ENCODE measurements at regions not wholly inside any gene's neighbourhood (a gene's known extent, or its start where the extent isn't known, plus 50 kb on each side); places are given as distances from the start of the nearest gene placed in this dataset.

DNA sequence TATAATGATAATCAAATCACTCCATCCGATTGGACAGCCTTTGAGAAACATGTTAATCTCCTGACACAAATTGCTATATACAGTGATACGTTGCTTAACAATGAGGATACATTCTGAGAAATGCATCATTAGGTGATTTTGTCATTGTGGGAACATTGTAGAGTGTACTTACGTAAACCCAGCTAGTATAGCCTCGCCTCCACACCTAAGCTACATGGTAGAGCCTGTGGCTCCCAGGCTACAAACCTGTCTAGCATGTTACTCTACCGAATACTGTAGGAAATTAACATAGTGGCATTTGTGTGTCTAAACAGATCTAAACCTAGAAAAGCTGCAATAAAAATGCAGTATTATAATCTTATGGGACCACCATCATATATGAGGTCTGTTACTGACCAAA is 128.6 kb upstream of the PWP1 start:
- TF ChIP-seq HDGF (IDR thresholded peaks at IDR 0.05; ENCODE audit: borderline replicate concordance) (no peak), BHLHE40 (IDR thresholded peaks at IDR 0.05; ENCODE audit: borderline replicate concordance) (no peak), FOXM1 (IDR thresholded peaks at IDR 0.05; ENCODE audit: borderline replicate concordance) (no peak), ARNT (IDR thresholded peaks at IDR 0.05) (no peak), SP1 (IDR thresholded peaks at IDR 0.05) (no peak), SUZ12 (IDR thresholded peaks at IDR 0.05) (no peak), ZNF384 (IDR thresholded peaks at IDR 0.05) (no peak), LEF1 (IDR thresholded peaks at IDR 0.05; ENCODE audit: borderline replicate concordance) (no peak), FOXA1 (IDR thresholded peaks at IDR 0.05) (no peak), NFRKB (IDR thresholded peaks at IDR 0.05) (no peak), FOXK2 (IDR thresholded peaks at IDR 0.05) (no peak), TARDBP (IDR thresholded peaks at IDR 0.05) (no peak)
- TF ChIP-seq, protein P1, sequence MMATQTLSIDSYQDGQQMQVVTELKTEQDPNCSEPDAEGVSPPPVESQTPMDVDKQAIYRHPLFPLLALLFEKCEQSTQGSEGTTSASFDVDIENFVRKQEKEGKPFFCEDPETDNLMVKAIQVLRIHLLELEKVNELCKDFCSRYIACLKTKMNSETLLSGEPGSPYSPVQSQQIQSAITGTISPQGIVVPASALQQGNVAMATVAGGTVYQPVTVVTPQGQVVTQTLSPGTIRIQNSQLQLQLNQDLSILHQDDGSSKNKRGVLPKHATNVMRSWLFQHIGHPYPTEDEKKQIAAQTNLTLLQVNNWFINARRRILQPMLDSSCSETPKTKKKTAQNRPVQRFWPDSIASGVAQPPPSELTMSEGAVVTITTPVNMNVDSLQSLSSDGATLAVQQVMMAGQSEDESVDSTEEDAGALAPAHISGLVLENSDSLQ (IDR thresholded peaks at IDR 0.05): no peak
